GM10266 (cell line): ENCODE measurements at regions not wholly inside any gene's neighbourhood (a gene's known extent, or its start where the extent isn't known, plus 50 kb on each side); places are given as distances from the start of the nearest gene placed in this dataset.
"Not testable (repeated sequence)": the region's sequence is repeated elsewhere in the genome, so short reads cannot be mapped to it uniquely, and the experiment has no call there.

Experiments
- DNase-seq: peaks from one replicate; pipeline ENCODE4 v3.0.0; 2012; ENCODE audit errors: extremely low spot score
- CTCF ChIP-seq: IDR thresholded peaks from 2 replicates; pipeline ENCODE4 v1.5.1; 2012; ENCODE audit warnings: mild to moderate bottlenecking, low read depth; ENCODE audit not compliant: control insufficient read depth, insufficient read depth; ENCODE audit errors: missing control alignments

- no peak for TF ChIP-seq CTCF
- DNase-seq, result no peak
Observed at GRCh38 chr12:34233618-34234017, 211.3 kb downstream of the ALG10 start.

- TF ChIP-seq CTCF, result no peak
- no peak for DNase-seq
Observed at GRCh38 chr12:34236073-34236472, 213.8 kb downstream of the ALG10 start.

- no peak for TF ChIP-seq CTCF
- DNase-seq, result no peak
Observed at GRCh38 chr12:34244608-34245007, 222.3 kb downstream of the ALG10 start.

- no peak for TF ChIP-seq CTCF
- no peak for DNase-seq
Observed at GRCh38 chr12:34249271-34249670, 227.0 kb downstream of the ALG10 start.

GRCh38 chr12:34251879-34252278 lies 229.6 kb downstream of the ALG10 start:
- not testable (repeated sequence) for DNase-seq

- no peak for DNase-seq
- TF ChIP-seq CTCF, result no peak
Observed at GRCh38 chr12:34253674-34254073, 231.4 kb downstream of the ALG10 start.

- DNase-seq, result no peak
- no peak for TF ChIP-seq CTCF
Observed at GRCh38 chr12:34257093-34257492, 234.8 kb downstream of the ALG10 start.

GRCh38 chr12:34262140-34262539 lies 239.8 kb downstream of the ALG10 start:
- DNase-seq, result not testable (repeated sequence)
